ENCODE measurements at regions not wholly inside any gene's neighbourhood (a gene's known extent, or its start where the extent isn't known, plus 50 kb on each side); places are given as distances from the start of the nearest gene placed in this dataset.

- no peak for DNase-seq (ENCODE audit: low read depth, low spot score)
Measured at GRCh38 chr16:5862103-5862840, 764.7 kb upstream of the EEF2KMT start.

DNA sequence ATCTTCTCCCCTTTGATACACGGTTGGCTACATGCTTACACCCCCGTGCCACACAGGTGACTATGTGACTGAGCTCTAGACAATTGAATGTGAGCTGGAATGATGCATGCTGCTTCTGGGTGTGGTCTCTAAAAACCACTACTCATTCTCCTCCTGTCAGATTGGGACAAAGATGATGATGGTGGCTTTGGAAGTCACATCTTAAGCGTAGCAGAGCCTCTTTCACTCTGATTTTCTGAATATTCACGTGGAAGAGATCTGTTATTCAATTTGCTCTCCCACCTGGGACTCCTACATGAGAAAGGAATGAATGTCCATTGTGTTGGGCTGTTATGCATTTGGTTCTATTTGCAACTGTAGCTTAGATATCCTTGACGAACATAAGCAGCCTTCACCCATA lies 763.6 kb upstream of the EEF2KMT start:
- DNase-seq (ENCODE audit: low read depth, low spot score) = no peak

- no peak for DNase-seq (ENCODE audit: low read depth, low spot score)
Measured at GRCh38 chr16:5858180-5858579, 760.6 kb upstream of the EEF2KMT start.

DNA sequence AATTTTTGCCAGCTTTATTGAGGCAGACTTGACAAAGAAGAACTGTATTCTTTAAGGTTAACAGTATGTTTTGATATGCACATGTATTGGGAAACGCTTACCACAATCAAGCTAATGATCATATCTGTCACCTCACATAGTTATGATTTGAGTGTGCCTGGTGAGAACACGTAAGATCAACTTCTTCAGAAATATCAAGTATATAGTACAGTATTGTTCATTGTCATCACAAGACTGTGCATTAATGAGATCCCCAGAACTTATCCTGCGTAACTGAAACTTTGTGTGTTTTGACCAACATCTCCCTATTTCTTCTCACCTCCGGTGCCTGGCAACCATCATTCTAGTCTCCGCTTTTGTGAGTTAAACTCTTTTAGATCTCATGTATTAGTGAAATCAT lies 756.4 kb upstream of the EEF2KMT start:
- no peak for DNase-seq (ENCODE audit: low read depth, low spot score)

DNA sequence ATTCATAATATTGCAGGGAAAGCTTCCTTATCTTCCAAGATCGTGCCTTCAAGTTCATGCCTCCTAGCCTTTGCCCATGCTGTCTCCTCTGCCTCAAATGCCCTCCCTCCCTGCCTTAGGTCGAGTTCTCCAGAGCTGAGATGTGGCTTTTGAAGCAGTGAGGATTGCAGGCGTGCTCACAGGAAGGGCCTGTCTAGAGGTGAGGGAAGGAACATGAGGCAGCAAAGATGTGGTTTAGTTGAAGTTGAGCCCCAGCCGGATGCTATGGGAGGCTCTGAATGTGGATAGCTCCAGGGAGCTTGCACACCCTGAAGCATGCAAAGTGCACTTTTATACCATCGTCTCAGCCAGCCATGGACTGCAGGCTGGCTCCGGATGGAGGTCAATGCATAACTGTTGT lies 754.6 kb upstream of the EEF2KMT start:
- DNase-seq (ENCODE audit: low read depth, low spot score) = no peak

DNA sequence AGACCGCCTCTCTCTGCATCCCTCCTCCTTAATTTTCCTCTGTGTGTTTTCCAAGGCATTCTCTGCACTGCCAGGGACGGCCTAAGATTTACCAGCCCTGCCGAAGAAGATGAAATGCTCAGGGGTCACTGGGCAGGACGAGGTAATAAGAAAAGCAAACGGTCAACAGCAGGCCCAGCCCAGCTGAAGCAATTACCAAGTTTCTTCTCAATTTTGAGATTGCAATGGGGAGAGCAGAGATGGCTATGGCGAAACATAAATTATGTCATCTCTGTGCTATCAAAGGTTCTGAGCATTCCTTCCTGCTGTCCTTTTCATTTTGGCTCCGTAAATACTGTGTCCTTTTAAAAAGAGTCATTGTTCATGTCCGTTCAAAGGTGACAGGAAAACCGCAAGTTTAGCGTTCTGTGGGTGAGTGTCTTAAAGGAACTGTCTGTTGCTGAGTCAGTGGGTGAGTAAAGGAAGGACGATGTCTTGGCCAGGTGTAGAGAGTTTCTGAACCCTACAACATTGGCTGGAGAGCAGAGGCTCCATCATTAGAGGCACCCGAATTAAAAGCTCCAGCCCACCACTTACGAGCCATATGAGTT lies 753.9 kb upstream of the EEF2KMT start:
- no peak for DNase-seq (ENCODE audit: low read depth, low spot score)

DNA sequence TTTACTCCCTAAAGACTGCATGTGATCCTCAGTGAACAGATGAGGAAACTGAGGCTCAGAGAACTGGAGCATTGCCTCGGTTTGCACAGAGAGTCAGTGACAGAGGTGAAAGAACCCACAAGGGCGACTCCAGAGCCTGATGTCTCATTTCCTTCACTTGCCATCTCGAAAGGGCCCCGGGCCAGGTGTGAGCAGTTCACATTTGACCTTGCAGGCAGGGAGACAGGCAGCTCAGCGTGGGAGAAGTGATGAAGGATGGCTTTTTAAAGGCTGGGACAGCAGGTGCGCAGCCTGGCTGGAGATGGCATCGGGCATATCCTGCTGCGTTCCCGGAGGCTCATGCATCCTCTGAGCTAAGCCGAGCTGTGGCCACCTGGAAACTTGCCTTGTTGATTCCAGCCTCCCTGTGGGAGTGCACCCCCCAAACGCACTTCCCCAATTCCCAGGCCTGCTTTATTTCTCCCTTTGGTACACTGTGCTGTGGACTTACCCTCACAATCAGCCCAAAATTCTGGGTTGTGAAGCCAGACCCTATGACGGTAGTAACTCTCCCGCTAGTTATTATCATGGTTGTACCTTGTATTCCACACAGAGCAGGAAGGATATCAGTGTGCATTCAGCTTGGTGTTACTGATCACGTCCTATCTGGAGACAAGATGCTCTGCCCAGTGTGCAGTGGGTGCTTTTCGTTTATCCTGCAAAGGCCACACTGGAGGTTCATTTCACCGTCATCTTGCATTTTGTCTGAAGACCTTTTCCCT lies 753.2 kb upstream of the EEF2KMT start:
- no peak for DNase-seq (ENCODE audit: low read depth, low spot score)

DNA sequence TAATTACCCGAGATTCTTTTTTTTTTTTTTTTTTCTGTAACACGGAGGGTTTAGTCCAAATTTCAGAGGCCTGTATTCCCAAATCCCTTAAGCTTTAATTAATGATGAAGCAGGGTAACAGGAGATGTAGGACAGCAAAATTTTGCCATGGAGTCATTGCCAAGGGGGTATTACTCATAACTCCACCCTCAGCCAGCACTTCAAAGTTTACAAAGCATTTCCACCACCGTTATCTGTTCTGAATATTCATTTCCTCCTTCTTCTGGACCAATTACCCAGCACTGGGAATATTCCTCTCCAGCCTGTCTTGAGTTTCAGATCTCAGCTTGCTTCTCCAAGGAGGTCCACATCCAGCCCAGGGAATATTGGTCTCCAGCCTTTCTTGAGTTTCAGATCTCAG lies 747.5 kb upstream of the EEF2KMT start:
- DNase-seq (ENCODE audit: low read depth, low spot score) = no peak

- no peak for DNase-seq (ENCODE audit: low read depth, low spot score)
Measured at GRCh38 chr16:5841974-5842373, 744.4 kb upstream of the EEF2KMT start.

- no peak for DNase-seq (ENCODE audit: low read depth, low spot score)
Measured at GRCh38 chr16:5838725-5839124, 741.1 kb upstream of the EEF2KMT start.

DNA sequence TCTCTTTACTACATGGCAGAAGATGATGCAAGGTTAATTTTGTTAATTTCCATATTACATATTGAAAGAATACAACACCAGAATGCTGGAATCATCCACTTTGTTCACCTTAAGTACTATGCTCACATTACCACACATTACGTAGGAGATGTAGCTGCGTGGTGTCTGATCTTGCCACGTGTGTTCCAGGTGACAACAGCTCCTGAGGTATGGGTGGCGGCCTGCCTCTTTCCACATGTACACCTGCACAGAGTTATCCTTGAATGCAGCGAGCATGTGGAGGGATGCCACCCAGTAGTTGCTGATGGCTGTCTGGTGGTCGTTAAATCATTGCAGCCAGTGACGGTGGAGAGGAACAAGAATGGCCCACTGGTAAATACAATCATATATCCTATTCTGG lies 740.5 kb upstream of the EEF2KMT start:
- DNase-seq (ENCODE audit: low read depth, low spot score) = no peak

- DNase-seq (ENCODE audit: low read depth, low spot score) = no peak
Measured at GRCh38 chr16:5837007-5837670, 739.5 kb upstream of the EEF2KMT start.

- DNase-seq (ENCODE audit: low read depth, low spot score) = no peak
Measured at GRCh38 chr16:5835876-5836275, 738.3 kb upstream of the EEF2KMT start.

DNA sequence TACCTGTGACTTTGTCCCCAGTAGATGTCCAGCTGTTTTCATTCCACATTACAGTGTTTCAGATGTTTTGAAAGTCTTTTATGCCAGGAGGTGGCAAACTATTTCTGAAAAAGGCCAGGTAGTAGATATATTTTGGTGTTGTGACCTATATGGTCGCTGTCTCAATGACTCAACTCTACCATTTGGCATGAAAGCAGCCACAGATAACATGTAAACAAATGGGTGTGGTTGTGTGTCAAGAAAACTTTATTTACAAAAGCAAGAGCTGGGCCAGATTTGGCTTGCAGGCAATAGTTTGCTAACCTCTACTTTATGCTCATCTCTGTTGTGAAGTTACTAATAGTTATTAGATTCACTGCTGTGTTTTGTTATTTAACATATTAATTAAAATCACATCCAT lies 728.7 kb upstream of the EEF2KMT start:
- DNase-seq (ENCODE audit: low read depth, low spot score) = no peak

DNA sequence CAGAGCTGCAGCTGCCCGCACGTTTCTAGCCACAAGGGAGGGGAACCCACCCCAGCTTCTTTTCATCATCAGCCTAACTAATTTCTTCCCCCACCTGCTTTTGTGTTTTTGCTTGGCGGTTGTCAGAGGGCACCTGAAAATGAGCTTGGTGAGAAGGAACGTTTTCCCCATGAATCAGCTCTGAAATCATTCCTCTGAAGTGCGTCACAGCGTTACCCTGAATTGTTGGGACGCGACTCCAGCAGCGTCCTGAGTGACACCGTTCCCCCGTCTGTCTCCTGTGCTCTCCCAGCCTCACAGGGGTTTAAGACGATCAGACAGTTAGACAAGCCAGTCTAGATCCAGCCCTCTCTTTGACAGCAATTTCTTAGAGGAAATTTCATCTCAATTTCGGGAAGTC lies 722.9 kb upstream of the EEF2KMT start:
- no peak for DNase-seq (ENCODE audit: low read depth, low spot score)

DNA sequence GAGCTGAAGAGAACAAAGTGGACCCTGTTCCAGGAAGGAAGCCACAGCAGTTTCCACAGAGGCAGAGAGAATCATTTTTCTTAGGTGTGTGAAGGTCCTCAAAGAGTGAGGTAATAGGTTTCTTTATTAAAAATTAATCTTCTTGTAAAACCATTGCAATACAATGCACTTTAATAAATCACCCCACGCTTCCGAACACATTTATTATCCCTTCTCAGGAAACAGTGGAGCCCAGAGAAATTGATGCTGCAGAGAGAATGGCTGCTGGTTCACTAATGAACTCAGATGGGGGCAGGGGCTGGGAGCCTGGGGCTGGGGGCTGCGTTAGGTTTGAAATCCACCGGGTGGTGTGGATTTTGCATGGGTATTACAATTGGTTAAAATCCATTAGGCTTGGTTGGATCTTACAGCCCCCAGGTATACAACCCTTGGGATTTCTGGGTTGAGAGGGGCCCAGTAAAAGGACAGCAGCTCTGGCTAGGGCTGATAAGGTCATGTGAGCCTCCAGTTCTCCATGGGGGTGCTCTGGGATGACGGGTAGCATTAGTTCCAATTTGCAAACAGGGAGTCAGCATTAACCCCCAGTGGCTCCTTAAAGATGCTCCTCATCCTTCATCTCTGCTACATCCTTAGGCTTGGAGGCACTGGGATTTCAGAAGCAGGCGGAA lies 718.1 kb upstream of the EEF2KMT start:
- DNase-seq (ENCODE audit: low read depth, low spot score) = no peak

DNA sequence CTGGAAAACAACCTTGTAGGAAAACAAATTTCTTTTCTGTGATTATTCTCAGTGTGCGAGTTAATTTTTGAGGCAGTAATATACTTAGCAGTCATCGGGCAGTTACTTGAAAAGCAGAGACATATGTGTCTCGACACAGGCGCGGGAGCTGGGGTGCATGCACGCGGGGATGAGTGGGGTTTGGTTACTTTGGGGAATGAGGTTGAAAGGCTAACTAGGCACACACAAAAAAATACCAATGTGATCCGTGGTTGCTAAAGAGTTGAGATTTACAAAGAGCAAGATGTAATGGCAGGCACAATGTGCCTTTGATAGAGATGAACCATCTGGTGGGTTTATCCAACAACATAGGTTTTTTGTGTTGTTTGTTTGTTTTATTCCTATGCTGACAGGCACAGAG lies 703.8 kb upstream of the EEF2KMT start:
- DNase-seq (ENCODE audit: low read depth, low spot score) = no peak

DNA sequence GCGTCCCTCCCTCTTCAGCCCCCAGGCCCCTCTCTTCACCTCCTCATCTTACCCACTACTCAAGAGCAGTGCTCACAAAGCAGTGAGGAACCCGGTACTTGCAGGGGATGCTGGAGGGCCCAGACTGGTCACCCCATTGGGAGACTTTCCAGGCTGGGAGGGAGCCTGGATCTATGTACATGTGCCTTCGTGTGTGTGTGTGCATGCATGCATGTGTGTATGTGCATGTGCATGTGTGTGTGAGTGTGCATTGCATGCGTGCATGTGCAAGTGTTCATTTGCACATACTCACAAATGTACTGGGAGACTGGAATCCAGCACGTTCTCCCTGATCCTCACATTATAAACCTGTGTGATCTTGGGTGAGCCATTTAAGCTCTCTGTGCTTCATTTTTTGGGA lies 696.0 kb upstream of the EEF2KMT start:
- no peak for DNase-seq (ENCODE audit: low read depth, low spot score)

- no peak for DNase-seq (ENCODE audit: low read depth, low spot score)
Measured at GRCh38 chr16:5791011-5791657, 693.5 kb upstream of the EEF2KMT start.

DNA sequence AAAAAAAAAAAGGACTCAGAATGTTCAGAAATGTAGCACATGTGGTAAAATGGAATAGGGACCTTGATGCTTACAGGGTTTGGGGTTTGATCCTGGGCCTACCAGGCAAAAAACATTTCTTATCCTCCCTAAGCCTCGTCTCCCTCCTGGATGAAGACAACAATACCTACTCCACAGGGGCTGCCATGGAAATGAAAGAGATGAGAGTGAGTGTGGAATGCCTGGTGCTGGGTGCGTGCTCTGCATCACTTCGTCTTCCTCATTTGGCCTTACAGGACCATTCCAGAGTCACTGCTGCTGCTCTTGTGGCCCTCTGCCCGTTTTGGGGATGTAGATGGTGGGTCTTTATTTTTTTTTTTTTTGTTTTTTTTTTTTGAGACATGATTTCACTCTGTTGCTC lies 692.9 kb upstream of the EEF2KMT start:
- DNase-seq (ENCODE audit: low read depth, low spot score) = no peak

DNA sequence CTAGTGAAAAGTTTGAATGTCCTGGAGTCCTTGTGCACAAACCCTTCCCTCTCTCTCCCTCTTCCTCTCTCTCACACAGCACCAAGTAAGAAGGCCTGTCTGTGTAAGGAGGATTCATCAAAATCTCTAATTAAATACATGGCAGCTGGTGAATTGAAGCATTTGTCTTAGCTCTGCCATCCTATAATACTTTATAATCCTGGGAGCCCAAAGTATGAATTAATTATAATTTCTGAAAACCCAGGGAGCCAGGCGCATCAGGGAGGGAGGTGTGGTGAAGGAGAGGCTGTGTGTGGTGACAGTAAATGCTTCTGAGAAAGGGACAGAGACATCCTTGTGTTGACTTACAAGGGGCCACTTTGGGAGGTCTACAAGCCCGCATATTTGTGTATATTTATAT lies 691.4 kb upstream of the EEF2KMT start:
- no peak for DNase-seq (ENCODE audit: low read depth, low spot score)

Measured in smooth muscle cell of the brain vasculature (primary cell).